ENCODE measurements at regions not wholly inside any gene's neighbourhood (a gene's known extent, or its start where the extent isn't known, plus 50 kb on each side); places are given as distances from the start of the nearest gene placed in this dataset.
"Not testable (repeated sequence)": the region's sequence is repeated elsewhere in the genome, so short reads cannot be mapped to it uniquely, and the experiment has no call there.

DNA sequence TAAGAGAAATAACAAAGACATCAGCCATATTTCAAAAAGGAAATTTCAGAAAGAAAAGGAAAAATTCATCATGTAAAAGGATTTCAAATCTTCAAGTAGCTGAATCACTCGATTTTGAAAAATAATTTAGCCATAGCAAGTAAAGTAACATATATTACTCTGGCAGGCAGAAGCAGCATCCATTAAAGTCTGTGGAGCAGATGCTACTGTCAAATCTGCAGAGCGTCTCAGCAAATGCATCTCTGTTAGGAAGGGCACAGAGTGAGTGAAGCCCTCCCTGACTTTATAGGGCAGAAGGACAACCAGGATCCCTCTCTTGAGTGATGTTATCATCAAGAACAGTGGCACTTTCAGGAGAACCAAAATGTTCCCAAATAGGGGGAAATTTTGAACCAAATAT, 445.5 kb downstream of the EFNB2 start:
- no peak overlapping the region for H3K4me3 ChIP-seq
- no peak for DNase-seq (ENCODE audit: extremely low spot score in 2 of 2)
- TF ChIP-seq POLR2A (IDR thresholded peaks at IDR 0.05) (no peak), POLR2AphosphoS5 (IDR thresholded peaks at IDR 0.05; ENCODE audit: insufficient read depth in 1 of 2, low read depth in 1 of 2) (no peak)
- TF ChIP-seq, protein P1, sequence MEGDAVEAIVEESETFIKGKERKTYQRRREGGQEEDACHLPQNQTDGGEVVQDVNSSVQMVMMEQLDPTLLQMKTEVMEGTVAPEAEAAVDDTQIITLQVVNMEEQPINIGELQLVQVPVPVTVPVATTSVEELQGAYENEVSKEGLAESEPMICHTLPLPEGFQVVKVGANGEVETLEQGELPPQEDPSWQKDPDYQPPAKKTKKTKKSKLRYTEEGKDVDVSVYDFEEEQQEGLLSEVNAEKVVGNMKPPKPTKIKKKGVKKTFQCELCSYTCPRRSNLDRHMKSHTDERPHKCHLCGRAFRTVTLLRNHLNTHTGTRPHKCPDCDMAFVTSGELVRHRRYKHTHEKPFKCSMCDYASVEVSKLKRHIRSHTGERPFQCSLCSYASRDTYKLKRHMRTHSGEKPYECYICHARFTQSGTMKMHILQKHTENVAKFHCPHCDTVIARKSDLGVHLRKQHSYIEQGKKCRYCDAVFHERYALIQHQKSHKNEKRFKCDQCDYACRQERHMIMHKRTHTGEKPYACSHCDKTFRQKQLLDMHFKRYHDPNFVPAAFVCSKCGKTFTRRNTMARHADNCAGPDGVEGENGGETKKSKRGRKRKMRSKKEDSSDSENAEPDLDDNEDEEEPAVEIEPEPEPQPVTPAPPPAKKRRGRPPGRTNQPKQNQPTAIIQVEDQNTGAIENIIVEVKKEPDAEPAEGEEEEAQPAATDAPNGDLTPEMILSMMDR (IDR thresholded peaks at IDR 0.05): no peak
- intact Hi-C loops (cut with DNase I): no loop called here
- no peaks in the 10 kb centered on the region for H3K9me3 ChIP-seq
- no peak overlapping the region for H3K27ac ChIP-seq
- H3K36me3 ChIP-seq: no peaks in the 10 kb centered on the region
- H3K4me1 ChIP-seq: no peaks in the 10 kb centered on the region
- H3K27me3 ChIP-seq: no peaks in the 10 kb centered on the region

DNA sequence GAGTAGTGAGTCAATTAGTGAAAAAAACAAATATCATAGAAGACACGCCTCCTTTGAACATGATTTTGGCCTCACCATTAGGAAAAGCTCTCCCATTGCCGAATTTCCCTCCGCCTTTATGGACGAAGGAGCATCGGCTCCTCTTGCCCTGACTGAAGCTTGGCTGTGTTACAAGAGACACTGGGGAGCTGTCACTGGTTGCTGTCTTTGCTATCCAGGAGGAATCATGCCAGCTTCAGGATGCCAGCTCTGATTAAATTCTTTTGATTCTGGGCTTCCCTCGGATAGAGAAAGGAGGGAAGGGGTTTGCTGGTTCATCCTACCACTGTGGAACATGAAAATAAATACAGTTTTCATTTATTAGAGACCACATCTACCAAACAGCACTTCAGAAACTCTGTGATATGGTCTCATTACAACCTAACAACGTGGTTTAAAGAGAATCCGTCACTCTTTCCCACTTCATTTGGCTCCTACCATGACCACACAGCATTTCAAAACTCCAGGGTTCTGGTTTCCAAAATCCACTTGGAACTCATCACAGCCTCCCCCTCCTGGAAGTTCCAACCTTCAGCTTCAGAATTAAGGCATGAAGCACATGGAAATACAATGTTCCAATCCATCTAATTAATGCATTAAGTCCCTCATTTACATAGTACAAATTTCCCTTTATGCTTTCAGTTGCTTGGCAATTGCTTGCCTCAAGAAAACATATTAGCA, 446.0 kb downstream of the EFNB2 start:
- Histone ChIP-seq H3K27ac (no peak overlapping the region), H3K27me3 (no peaks in the 10 kb centered on the region), H3K4me3 (no peak overlapping the region), H3K9me3 (no peaks in the 10 kb centered on the region), H3K36me3 (no peaks in the 10 kb centered on the region), H3K4me1 (no peaks in the 10 kb centered on the region)
- intact Hi-C loops (cut with DNase I): no loop called here
- DNase-seq (ENCODE audit: extremely low spot score in 2 of 2): no peak
- no peak for TF ChIP-seq POLR2A (IDR thresholded peaks at IDR 0.05)
- TF ChIP-seq POLR2AphosphoS5 (IDR thresholded peaks at IDR 0.05; ENCODE audit: insufficient read depth in 1 of 2, low read depth in 1 of 2): no peak
- TF ChIP-seq, protein P1 (IDR thresholded peaks at IDR 0.05): no peak

DNA sequence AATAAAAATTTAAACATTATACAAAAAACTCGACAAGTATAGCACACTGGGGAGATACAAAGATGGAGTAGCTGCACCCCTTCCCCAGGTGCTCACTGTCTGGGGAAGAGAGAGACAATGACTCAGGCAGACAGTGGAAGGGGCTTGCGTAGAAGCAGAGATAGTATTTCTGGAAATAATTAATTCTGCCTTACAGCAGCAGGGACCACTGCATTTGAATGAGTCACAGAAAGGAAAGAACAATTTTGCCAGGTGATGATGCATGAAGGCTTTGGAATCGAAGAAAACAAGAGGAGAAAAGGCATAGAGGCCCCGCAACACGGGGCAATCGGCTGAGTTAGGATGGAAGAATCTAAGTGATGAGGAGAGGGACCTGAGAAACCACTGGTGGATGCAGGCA, 447.4 kb downstream of the EFNB2 start:
- no peak overlapping the region for H3K27ac ChIP-seq
- H3K27me3 ChIP-seq: no peaks in the 10 kb centered on the region
- no peaks in the 10 kb centered on the region for H3K36me3 ChIP-seq
- intact Hi-C loops (cut with DNase I): no loop called here
- DNase-seq (ENCODE audit: extremely low spot score in 2 of 2): no peak
- H3K9me3 ChIP-seq: no peaks in the 10 kb centered on the region
- TF ChIP-seq POLR2A (IDR thresholded peaks at IDR 0.05) (no peak), POLR2AphosphoS5 (IDR thresholded peaks at IDR 0.05; ENCODE audit: insufficient read depth in 1 of 2, low read depth in 1 of 2) (no peak)
- TF ChIP-seq, protein P1 (IDR thresholded peaks at IDR 0.05): no peak
- no peaks in the 10 kb centered on the region for H3K4me1 ChIP-seq
- H3K4me3 ChIP-seq: no peak overlapping the region

DNA sequence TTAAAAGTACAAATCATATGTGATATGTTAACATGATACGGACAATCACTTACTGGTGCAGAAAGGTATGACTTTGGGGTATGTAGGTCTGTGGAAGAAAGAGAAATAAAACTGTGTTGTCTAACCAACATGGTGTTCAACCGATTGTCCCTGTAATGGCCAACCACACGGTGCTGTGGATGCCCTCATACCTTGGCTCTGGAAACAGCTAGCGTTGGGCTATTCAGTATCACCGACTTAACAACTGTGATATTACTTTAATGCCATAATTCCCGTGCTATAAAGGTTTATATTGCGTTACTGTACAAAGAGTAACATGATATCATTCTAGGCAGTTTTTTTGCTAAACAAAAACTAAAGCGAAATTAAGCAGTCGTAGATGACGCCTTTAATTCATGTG, 448.3 kb downstream of the EFNB2 start:
- intact Hi-C loops (cut with DNase I): no loop called here
- Histone ChIP-seq H3K36me3 (no peaks in the 10 kb centered on the region), H3K4me3 (no peak overlapping the region), H3K9me3 (no peaks in the 10 kb centered on the region), H3K27me3 (no peaks in the 10 kb centered on the region), H3K4me1 (no peaks in the 10 kb centered on the region), H3K27ac (no peak overlapping the region)
- no peak for DNase-seq (ENCODE audit: extremely low spot score in 2 of 2)
- TF ChIP-seq POLR2A (IDR thresholded peaks at IDR 0.05): no peak
- TF ChIP-seq, protein P1 (IDR thresholded peaks at IDR 0.05): no peak
- no peak for TF ChIP-seq POLR2AphosphoS5 (IDR thresholded peaks at IDR 0.05; ENCODE audit: insufficient read depth in 1 of 2, low read depth in 1 of 2)

DNA sequence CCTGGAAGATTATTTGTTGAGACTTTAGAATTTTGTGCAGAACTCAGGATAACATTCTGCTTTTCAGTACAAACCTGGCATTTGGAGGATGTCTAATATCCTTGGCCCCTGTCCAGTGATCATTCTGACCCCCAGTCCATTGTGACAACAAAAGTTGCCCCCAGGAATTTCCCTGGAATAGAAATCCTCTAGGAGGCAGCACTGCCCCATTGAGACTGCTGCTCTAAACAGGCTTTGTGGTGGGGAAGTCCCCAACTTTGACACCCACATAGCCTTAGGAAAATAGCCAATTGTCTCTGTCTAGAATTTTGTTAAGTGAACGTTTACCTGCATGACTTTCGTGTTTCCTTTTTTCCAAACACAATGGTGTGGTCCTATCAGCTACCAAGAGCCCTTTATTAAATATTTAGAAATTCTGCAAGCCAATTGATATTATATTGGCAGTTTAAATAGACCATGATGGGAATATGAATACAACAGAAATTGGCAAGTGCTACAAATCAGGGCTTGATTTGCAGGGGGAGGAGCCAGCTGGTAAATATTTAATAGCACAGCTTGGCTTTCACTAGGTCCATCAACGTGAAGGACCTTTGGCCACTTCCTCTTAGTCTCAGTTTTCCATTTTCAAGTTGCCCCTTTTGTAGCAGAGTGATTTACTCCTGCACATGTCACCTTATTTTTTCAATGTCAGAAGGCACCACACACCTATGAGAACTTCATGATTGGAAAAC, 451.7 kb downstream of the EFNB2 start:
- H3K36me3 ChIP-seq: no peaks in the 10 kb centered on the region
- no peak overlapping the region for H3K4me3 ChIP-seq
- intact Hi-C loops (cut with DNase I): no loop called here
- no peak overlapping the region for H3K27ac ChIP-seq
- no peak for DNase-seq (ENCODE audit: extremely low spot score in 2 of 2)
- no peaks in the 10 kb centered on the region for H3K9me3 ChIP-seq
- H3K4me1 ChIP-seq: no peaks in the 10 kb centered on the region
- H3K27me3 ChIP-seq: no peaks in the 10 kb centered on the region
- TF ChIP-seq, protein P1 (IDR thresholded peaks at IDR 0.05): no peak
- no peak for TF ChIP-seq POLR2AphosphoS5 (IDR thresholded peaks at IDR 0.05; ENCODE audit: insufficient read depth in 1 of 2, low read depth in 1 of 2)
- TF ChIP-seq POLR2A (IDR thresholded peaks at IDR 0.05): no peak

DNA sequence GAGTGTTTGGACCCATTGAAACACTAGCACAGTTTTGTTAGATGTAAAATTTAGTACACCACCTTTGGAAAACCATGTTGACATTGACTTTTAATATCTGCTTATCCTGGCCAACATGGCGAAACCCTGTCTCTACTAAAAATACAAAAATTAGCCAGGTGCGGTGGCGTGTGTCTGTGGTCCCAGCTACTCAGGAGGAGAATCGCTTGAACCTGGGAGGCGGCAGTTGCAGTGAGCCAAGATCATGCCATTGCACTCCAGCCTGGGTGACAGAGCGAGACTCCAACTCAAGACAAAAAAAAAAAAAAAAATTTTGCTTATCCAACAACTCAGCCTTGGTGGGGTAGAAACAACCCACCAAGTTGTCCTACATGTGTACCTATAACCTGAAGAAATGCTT, 454.2 kb downstream of the EFNB2 start:
- H3K4me1 ChIP-seq; H3K36me3 ChIP-seq; DNase-seq (ENCODE audit: extremely low spot score in 2 of 2); intact Hi-C loops (cut with DNase I); H3K9me3 ChIP-seq; H3K4me3 ChIP-seq; H3K27me3 ChIP-seq; H3K27ac ChIP-seq: not testable (repeated sequence)

Measured in vagina (tissue), 2 donors.